Upper lobe of left lung (tissue), 6 donors: ENCODE measurements at regions not wholly inside any gene's neighbourhood (a gene's known extent, or its start where the extent isn't known, plus 50 kb on each side); places are given as distances from the start of the nearest gene placed in this dataset.
"Not testable (repeated sequence)": the region's sequence is repeated elsewhere in the genome, so short reads cannot be mapped to it uniquely, and the experiment has no call there.

Experiments
- ATAC-seq, 2 donors: fragments of 200-7000 bp; cut with Tn5 transposase; one replicate each; pipeline ENCODE4 v1.9.1; 2022; ENCODE audit warnings: mild to moderate bottlenecking in 2 of 2, moderate library complexity in 2 of 2; ENCODE audit not compliant: low FRiP score in 2 of 2
- DNase-seq, 2 donors: peaks; one replicate each; pipeline ENCODE4 v3.0.0-alpha.2; 2019 to 2020
- H3K27ac ChIP-seq, 4 donors: fragments of 200-600 bp; sonication (generic); one replicate each; pipeline ENCODE4 v1.5.1; 2016 to 2019
- H3K27me3 ChIP-seq, 4 donors: fragments of 200-600 bp; sonication (generic); one replicate each; pipeline ENCODE4 v1.5.1; 2017 to 2019
- H3K36me3 ChIP-seq, 4 donors: fragments of 200-600 bp; sonication (generic); one replicate each; pipeline ENCODE4 v1.5.1; 2016 to 2019
- H3K4me1 ChIP-seq, 4 donors: fragments of 200-600 bp; sonication (generic); one replicate each; pipeline ENCODE4 v1.5.1; 2018 to 2019
- H3K4me3 ChIP-seq, 4 donors: fragments of 200-600 bp; sonication (generic); one replicate each; pipeline ENCODE4 v1.5.1; 2017 to 2019; ENCODE audit warnings: mild to moderate bottlenecking in 2 of 4, moderate library complexity in 1 of 4
- H3K9me3 ChIP-seq, 4 donors: fragments of 200-600 bp; sonication (generic); one replicate each; pipeline ENCODE4 v1.5.1; 2018 to 2019
- EP300 ChIP-seq, 4 donors: sonication (generic); formaldehyde crosslinking; IDR thresholded peaks; one replicate each; pipeline ENCODE4 v1.5.1; 2017; ENCODE audit warnings: antibody characterized with exemption in 4 of 4, control low read depth in 2 of 4
- POLR2A ChIP-seq, 4 donors: fragments of 450-650 bp; IDR thresholded peaks; one replicate each; pipeline ENCODE4 v1.5.1; 2016 to 2017; ENCODE audit warnings: antibody characterized with exemption in 4 of 4, mild to moderate bottlenecking in 2 of 4
- POLR2AphosphoS5 ChIP-seq, 2 donors: sonication (generic); formaldehyde crosslinking; IDR thresholded peaks; one replicate each; pipeline ENCODE4 v1.5.1; 2017; ENCODE audit warnings: antibody characterized with exemption in 2 of 2
- WGBS, 2 donors: methylation state at CpG; one replicate each; pipeline ENCODE4 v1.1.5; 2017 to 2018; 5-methylcytosine and 5-hydroxymethylcytosine counted together
- TF ChIP-seq, protein P1 (sequence below), 6 experiments: fragments of 450-650 bp in 4 of 6; fragments of 200-600 bp in 2 of 6; sonication (generic) in 2 of 6; IDR thresholded peaks; one replicate each; pipeline ENCODE4 v1.5.1; 2016 to 2019; ENCODE audit warnings: antibody characterized with exemption in 6 of 6
- donor health status: DM: no; HTN: no; CAD: no; lungs with moderate emphysema.
- donor health status: DM: no; HTN: yes; CAD: no; lungs with severe emphysema.

DNA sequence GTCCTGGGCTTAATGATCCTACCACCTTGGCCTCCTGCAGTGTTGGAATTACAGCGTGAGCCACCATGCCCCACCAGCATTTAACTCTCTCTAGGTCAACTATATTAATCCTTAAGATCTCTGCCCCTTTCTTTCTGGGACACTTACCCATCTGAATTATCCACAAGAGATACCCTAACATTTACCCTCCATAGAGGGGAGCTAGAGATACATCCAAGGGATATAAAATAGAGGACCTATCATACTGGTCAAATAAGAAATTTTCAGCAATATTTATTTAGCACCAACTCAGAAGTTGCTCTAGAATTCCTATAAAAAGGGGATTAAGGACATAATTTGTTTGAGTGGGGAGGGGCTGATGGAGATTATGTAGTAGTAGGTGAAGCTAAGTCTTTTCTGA lies 96.5 kb downstream of the OTUD1 start:
- Histone ChIP-seq H3K27ac (no peak overlapping the region), H3K4me3 (no peak overlapping the region)
- WGBS, 2 donors, result 69 to 95% methylated on average over 1 of the region's 1 CpG

DNA sequence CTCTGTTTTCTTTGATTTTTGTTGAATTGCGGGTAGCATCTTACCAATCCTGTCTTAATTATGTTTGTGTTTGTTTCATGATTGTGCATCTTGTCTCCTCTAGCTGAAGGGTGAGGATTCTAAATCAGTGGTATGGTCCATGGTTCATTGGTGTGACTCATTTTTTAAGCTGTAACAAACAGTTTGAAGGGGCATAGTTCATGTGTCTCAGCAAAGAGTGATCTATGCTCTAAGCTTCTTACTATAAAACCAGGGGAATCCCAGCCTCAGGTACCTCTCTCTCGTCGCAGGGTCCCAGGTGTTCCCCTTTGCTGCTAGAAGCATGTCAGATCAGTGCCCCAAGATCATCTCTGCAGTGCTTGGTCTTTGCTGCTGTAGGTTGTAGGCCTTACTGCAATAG lies 100.1 kb downstream of the OTUD1 start:
- Histone ChIP-seq H3K9me3 (no peaks in the 10 kb centered on the region), H3K4me3 (no peak overlapping the region), H3K4me1 (peaks cover 0 to 13% (median 8%) of the 10 kb centered on the region in 4 donors), H3K27ac (no peak overlapping the region), H3K27me3 (no peaks in the 10 kb centered on the region), H3K36me3 (no peaks in the 10 kb centered on the region)
- DNase-seq (no peak), ATAC-seq (no peak)
- no peak for TF ChIP-seq EP300 (IDR thresholded peaks at IDR 0.05)
- TF ChIP-seq, protein P1, sequence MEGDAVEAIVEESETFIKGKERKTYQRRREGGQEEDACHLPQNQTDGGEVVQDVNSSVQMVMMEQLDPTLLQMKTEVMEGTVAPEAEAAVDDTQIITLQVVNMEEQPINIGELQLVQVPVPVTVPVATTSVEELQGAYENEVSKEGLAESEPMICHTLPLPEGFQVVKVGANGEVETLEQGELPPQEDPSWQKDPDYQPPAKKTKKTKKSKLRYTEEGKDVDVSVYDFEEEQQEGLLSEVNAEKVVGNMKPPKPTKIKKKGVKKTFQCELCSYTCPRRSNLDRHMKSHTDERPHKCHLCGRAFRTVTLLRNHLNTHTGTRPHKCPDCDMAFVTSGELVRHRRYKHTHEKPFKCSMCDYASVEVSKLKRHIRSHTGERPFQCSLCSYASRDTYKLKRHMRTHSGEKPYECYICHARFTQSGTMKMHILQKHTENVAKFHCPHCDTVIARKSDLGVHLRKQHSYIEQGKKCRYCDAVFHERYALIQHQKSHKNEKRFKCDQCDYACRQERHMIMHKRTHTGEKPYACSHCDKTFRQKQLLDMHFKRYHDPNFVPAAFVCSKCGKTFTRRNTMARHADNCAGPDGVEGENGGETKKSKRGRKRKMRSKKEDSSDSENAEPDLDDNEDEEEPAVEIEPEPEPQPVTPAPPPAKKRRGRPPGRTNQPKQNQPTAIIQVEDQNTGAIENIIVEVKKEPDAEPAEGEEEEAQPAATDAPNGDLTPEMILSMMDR (IDR thresholded peaks at IDR 0.05), result no peak
- TF ChIP-seq POLR2AphosphoS5 (IDR thresholded peaks at IDR 0.05), result no peak
- no peak for TF ChIP-seq POLR2A (IDR thresholded peaks at IDR 0.05)
- 93 to 98% methylated on average over 3 of the region's 3 CpGs for WGBS, 2 donors

More for the DNA sequence above, 96.5 kb downstream of the OTUD1 start:
- H3K27me3 ChIP-seq, result no peaks in the 10 kb centered on the region
- H3K4me1 ChIP-seq, result peaks cover 0 to 6% (median 3%) of the 10 kb centered on the region in 4 donors
- DNase-seq, result no peak
- no peaks in the 10 kb centered on the region for H3K36me3 ChIP-seq
- TF ChIP-seq EP300 (IDR thresholded peaks at IDR 0.05) (no peak), POLR2A (IDR thresholded peaks at IDR 0.05) (no peak), POLR2AphosphoS5 (IDR thresholded peaks at IDR 0.05) (no peak)
- TF ChIP-seq, protein P1 (IDR thresholded peaks at IDR 0.05), result no peak
- ATAC-seq, result no peak
- H3K9me3 ChIP-seq, result no peaks in the 10 kb centered on the region

DNA sequence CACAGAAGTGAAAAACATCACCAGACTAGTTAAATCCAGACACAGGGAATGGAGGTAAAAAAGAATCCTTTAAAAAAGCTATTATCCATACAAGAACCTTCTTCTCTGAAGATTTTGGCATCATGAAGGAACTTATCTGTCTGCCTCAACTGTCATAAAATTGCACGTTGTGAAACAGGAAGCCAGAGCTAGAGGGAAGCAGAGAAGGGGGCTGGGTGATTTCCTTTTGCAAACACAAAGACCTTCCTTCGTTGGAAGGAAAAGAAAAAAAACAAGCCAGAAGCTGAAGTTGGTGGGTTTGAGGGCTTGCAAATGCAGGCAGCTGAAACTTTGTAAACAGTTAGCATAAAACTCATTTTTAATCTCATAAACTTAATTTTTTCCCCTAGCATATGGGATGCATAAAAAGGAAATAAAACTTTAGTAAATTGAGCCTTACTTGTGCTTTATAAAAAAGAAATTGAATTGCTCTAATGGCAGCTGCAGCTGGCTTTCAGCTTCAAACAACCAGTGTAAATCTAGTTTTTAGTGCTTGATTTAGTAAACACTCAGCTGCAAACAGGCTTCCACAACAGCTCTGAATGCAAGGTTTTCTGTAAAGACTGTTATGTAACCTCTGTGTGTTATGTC lies 101.6 kb downstream of the OTUD1 start:
- H3K9me3 ChIP-seq, result no peaks in the 10 kb centered on the region
- no peaks in the 10 kb centered on the region for H3K27me3 ChIP-seq
- peak overlapping the region in 1 of 4 donors; percentile 4 for H3K27ac ChIP-seq
- no peaks in the 10 kb centered on the region for H3K36me3 ChIP-seq
- DNase-seq (no peak), ATAC-seq (no peak)
- H3K4me1 ChIP-seq, result peaks cover 0 to 13% (median 8%) of the 10 kb centered on the region in 4 donors
- no peak for TF ChIP-seq POLR2AphosphoS5 (IDR thresholded peaks at IDR 0.05)
- no peak for TF ChIP-seq POLR2A (IDR thresholded peaks at IDR 0.05)
- TF ChIP-seq, protein P1 (IDR thresholded peaks at IDR 0.05), result no peak
- no peak for TF ChIP-seq EP300 (IDR thresholded peaks at IDR 0.05)
- H3K4me3 ChIP-seq, result no peak overlapping the region
- WGBS, 2 donors, result 1 to 4% methylated on average over 2 of the region's 2 CpGs

DNA sequence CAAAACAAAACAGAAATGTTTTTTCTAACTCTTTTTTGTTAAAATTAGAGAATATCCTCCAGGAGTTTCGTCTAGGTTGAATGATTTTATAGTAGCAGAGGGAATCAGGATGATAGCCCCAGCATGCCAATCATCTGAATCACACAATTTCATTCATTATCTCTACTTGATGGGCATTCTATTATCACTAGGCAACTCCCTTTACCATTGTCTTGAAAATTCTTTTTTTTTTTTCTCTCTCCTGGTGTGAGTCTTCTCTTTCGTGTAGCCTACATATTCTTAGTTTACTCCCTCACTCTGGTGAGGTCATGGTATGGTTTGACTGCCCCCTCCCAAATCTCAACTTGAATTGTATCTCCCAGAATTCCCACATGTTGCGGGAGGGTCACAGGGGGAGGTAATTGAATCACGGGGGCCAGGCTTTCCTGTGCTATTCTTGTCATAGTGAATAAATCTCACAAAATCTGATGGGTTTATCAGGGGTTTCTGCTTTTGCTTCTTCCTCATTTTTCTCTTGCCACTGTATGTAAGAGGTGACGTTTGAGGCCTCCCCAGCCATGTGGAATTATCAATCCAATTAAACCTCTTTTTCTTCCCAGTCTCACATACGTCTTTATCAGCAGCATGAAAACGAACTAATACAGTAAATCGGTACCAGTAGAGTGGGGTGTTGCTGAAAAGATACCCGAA lies 105.0 kb downstream of the OTUD1 start:
- H3K9me3 ChIP-seq, result no peaks in the 10 kb centered on the region
- no peak overlapping the region for H3K4me3 ChIP-seq
- no peak for TF ChIP-seq POLR2AphosphoS5 (IDR thresholded peaks at IDR 0.05)
- TF ChIP-seq POLR2A (IDR thresholded peaks at IDR 0.05), result no peak
- TF ChIP-seq, protein P1 (IDR thresholded peaks at IDR 0.05), result no peak
- TF ChIP-seq EP300 (IDR thresholded peaks at IDR 0.05), result no peak
- no peak for DNase-seq
- no peak for ATAC-seq
- H3K27me3 ChIP-seq, result no peaks in the 10 kb centered on the region
- 71 to 72% methylated on average over 9 of the region's 9 CpGs for WGBS, 2 donors
- H3K27ac ChIP-seq, result no peak overlapping the region
- H3K4me1 ChIP-seq, result peaks cover 0 to 13% (median 8%) of the 10 kb centered on the region in 4 donors
- H3K36me3 ChIP-seq, result no peaks in the 10 kb centered on the region

DNA sequence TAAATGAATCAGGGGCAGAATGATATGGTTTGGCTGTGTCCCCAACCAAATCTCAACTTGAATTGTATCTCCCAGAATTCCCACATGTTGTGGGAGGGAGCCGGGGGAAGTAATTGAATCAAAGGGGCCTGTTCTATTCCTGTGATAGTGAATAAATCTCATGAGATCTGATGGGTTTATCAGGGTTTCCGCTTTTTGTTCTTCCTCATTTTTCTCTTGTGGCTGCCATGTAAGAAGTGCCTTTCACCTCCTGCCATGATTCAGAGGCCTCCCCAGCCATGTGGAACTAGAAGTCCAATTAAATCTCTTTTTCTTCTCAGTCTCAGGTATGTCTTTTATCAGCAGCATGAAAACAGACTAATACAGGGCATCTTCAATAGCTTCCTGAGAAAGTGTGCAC lies 107.0 kb downstream of the OTUD1 start:
- H3K9me3 ChIP-seq, H3K27ac ChIP-seq, DNase-seq, H3K27me3 ChIP-seq, H3K4me1 ChIP-seq, H3K4me3 ChIP-seq, H3K36me3 ChIP-seq, ATAC-seq: not testable (repeated sequence)
- 90 to 94% methylated on average over 2 of the region's 2 CpGs for WGBS, 2 donors
